Vagina (tissue), 2 donors: ENCODE measurements at regions not wholly inside any gene's neighbourhood (a gene's known extent, or its start where the extent isn't known, plus 50 kb on each side); places are given as distances from the start of the nearest gene placed in this dataset.

Source experiments
- DNase-seq, 2 donors: peaks; one replicate each; pipeline ENCODE4 v3.0.0-alpha.2; 2017; ENCODE audit errors: extremely low spot score in 2 of 2
- H3K27ac ChIP-seq: fragments of 200-600 bp; sonication (generic); one replicate; pipeline ENCODE4 v1.5.1; 2019
- H3K27me3 ChIP-seq: fragments of 200-600 bp; sonication (generic); one replicate; pipeline ENCODE4 v1.5.1; 2019
- H3K36me3 ChIP-seq, 2 donors: fragments of 200-600 bp; sonication (generic); one replicate each; pipeline ENCODE4 v1.5.1; 2017 to 2019
- H3K4me1 ChIP-seq: fragments of 200-600 bp; sonication (generic); one replicate; pipeline ENCODE4 v1.5.1; 2019
- H3K4me3 ChIP-seq, 2 donors: fragments of 200-600 bp; sonication (generic); 1 replicate in 1 of 2; 2 replicates in 1 of 2; pipeline ENCODE4 v1.5.1; 2016 to 2019
- H3K9me3 ChIP-seq: fragments of 200-600 bp; sonication (generic); one replicate; pipeline ENCODE4 v1.5.1; 2019
- POLR2A ChIP-seq, 2 donors: fragments of 450-650 bp; IDR thresholded peaks; one replicate each; pipeline ENCODE4 v1.6.1; 2017; ENCODE audit warnings: antibody characterized with exemption in 2 of 2, mild to moderate bottlenecking in 2 of 2, moderate library complexity in 2 of 2
- POLR2AphosphoS5 ChIP-seq, 2 donors: sonication (generic); formaldehyde crosslinking; IDR thresholded peaks; one replicate each; pipeline ENCODE4 v1.9.0; 2017; ENCODE audit warnings: antibody characterized with exemption in 2 of 2, mild to moderate bottlenecking in 2 of 2, low read depth in 1 of 2; ENCODE audit not compliant: insufficient read depth in 1 of 2
- intact Hi-C: fragments of 100-400 bp; cut with DNase I; formaldehyde crosslinking; loops from one replicate; pipeline ENCODE4 v1.15.1; 2023
- TF ChIP-seq, protein P1 (sequence below), 3 experiments: fragments of 450-650 bp in 2 of 3; fragments of 200-600 bp in 1 of 3; sonication (generic) in 1 of 3; IDR thresholded peaks; one replicate each; pipeline ENCODE4 v1.5.1; 2017 to 2019; ENCODE audit warnings: antibody characterized with exemption in 3 of 3, mild to moderate bottlenecking in 2 of 3, moderate library complexity in 2 of 3

DNA sequence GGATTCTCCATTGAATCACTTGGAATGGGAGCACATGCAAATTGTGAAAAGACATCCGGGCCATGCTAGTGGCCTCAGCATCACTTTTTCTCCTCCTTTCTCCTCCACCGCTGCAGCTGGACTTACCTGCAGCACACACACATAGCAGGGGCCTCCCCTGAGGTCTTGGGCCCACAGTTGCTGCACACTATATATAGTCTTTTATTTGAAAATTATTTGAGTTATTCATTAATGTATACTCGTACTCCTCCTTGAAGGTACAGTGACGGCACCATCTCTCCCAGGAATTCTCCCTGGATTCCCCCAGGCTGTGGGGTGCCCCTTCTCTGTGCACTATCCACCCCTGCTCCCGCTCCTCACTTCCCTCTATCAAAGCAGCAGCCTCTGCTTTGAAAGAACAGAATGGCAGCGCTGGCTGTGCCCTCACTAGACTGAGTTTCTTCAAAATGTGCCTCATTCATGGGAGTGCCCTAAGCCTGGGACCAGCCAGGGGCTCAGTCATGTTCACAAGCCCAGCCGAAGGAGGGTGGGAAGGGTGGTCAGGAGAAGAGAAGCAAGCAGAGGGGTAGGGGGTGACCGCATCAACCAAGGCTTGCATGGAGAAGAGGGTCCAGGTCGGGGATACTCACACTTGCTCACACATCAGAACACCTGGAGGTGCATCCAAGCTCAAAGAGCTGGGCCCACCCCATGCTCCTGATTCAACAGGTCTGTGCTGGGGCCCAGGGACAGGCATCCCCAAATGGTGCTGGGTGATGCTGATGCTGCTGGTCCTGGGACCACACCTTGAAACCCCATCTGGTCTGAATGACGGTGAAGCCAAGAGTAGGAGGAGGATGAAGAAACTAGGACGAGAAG is 156.2 kb upstream of the ZMIZ1 start:
- no peaks in the 10 kb centered on the region for H3K9me3 ChIP-seq
- no peak overlapping the region for H3K27ac ChIP-seq
- intact Hi-C loops = no loop called here
- H3K4me3 ChIP-seq = no peak overlapping the region
- no peak for DNase-seq
- TF ChIP-seq, protein P1, sequence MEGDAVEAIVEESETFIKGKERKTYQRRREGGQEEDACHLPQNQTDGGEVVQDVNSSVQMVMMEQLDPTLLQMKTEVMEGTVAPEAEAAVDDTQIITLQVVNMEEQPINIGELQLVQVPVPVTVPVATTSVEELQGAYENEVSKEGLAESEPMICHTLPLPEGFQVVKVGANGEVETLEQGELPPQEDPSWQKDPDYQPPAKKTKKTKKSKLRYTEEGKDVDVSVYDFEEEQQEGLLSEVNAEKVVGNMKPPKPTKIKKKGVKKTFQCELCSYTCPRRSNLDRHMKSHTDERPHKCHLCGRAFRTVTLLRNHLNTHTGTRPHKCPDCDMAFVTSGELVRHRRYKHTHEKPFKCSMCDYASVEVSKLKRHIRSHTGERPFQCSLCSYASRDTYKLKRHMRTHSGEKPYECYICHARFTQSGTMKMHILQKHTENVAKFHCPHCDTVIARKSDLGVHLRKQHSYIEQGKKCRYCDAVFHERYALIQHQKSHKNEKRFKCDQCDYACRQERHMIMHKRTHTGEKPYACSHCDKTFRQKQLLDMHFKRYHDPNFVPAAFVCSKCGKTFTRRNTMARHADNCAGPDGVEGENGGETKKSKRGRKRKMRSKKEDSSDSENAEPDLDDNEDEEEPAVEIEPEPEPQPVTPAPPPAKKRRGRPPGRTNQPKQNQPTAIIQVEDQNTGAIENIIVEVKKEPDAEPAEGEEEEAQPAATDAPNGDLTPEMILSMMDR (IDR thresholded peaks at IDR 0.05) = no peak
- no peak for TF ChIP-seq POLR2A (IDR thresholded peaks at IDR 0.05)
- no peak for TF ChIP-seq POLR2AphosphoS5 (IDR thresholded peaks at IDR 0.05; ENCODE audit: insufficient read depth in 1 of 2, low read depth in 1 of 2)
- H3K27me3 ChIP-seq = no peaks in the 10 kb centered on the region
- H3K36me3 ChIP-seq = no peaks in the 10 kb centered on the region
- H3K4me1 ChIP-seq = no peaks in the 10 kb centered on the region

DNA sequence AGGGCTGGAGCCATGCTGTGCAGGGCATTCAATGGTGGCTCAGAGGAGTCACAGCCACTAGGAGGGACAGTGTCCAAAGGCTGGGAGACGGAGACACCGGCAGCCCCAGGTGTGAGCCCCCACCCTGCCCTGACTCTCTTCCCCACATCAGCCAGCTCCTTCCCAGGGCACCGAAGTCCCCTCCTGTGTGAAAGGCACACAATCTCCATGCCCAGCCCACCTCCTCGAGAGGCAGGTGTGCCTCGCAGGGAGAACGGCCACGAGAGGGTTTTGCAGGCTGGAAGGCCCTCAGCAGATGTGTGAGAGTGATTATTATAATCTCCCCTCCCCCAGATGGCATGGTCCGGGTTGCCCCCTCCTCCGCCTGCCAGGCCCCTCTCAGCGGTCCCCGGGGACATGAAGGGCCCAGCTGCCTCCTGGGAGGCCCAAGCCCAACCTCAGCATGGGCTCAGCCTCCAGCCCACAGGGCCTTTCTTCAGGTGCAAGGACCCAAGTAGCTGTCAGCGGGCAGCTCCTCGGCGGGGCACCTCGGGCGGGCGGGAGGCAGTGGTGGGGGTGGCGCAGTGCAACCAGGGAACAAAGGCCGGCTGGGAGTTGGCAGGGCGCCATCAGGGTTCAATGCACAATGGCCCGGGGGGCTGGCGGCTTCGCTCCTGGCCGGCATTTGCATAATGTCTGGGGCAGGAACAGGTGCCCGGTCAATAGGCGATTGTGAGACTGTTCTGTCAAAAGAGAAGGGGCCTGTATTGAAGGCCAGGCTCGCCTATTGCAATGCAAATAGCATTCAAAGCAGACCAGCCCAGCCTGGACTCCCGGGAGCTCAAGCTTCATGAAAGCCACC is 155.3 kb upstream of the ZMIZ1 start:
- H3K4me1 ChIP-seq = no peaks in the 10 kb centered on the region
- DNase-seq = no peak
- intact Hi-C loops = no loop called here
- H3K4me3 ChIP-seq = no peak overlapping the region
- H3K27ac ChIP-seq = no peak overlapping the region
- no peaks in the 10 kb centered on the region for H3K36me3 ChIP-seq
- no peaks in the 10 kb centered on the region for H3K9me3 ChIP-seq
- no peaks in the 10 kb centered on the region for H3K27me3 ChIP-seq
- TF ChIP-seq POLR2A (IDR thresholded peaks at IDR 0.05) (no peak), POLR2AphosphoS5 (IDR thresholded peaks at IDR 0.05; ENCODE audit: insufficient read depth in 1 of 2, low read depth in 1 of 2) (no peak)
- TF ChIP-seq, protein P1 (IDR thresholded peaks at IDR 0.05) = no peak

DNA sequence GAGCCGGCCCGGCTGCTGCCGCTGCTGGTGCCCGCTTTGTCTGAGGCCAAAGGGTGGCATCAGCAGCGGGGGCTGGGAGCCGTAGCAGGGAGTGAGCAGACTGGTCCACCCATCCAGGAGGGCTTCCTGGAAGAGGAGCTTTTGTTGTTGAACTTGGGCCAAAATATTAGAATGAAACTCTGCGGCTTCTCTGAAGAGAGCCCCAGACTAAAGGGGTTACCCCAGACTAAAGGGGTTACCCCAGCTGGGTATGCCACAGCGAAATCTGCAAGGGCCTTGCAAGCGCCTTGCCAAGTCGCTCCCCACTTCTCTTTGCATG is 154.7 kb upstream of the ZMIZ1 start:
- Histone ChIP-seq H3K4me1 (no peaks in the 10 kb centered on the region), H3K4me3 (no peak overlapping the region), H3K27ac (no peak overlapping the region), H3K36me3 (no peaks in the 10 kb centered on the region), H3K9me3 (no peaks in the 10 kb centered on the region), H3K27me3 (no peaks in the 10 kb centered on the region)
- intact Hi-C loops = no loop called here
- no peak for DNase-seq
- TF ChIP-seq, protein P1 (IDR thresholded peaks at IDR 0.05) = no peak
- TF ChIP-seq POLR2A (IDR thresholded peaks at IDR 0.05) (no peak), POLR2AphosphoS5 (IDR thresholded peaks at IDR 0.05; ENCODE audit: insufficient read depth in 1 of 2, low read depth in 1 of 2) (no peak)

DNA sequence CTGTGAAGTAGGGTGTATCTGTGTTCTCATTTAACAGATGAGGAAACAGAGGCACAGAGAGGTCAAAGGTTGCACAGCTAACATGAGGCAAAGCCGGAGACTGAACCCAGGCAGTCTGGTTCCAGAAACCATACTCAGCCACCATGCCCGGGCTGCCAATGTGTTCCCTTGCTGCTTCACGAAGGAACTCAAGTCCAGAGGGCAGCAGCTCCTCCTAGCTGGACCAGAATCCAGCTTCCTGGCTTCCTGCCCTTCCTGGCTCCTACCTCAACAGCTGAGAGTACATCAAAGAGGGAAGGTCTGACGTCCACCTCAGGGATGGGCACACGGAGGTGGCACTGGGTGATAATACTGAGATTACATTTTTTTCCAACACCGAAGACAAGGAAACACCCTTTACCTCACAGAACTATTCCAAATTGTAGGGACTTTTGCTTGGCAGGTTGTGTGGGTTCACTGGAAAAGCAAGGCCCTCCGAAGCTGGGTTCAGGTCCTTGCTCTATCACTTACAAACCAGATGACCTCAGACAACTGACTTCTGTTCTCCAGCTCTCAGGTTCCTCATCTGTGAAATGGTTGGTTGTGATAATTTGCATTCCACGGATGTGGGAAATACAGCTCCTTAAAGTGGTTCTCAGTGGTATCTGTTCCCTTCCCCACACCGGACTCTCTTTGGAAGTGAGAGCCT is 154.1 kb upstream of the ZMIZ1 start:
- no peak for TF ChIP-seq POLR2A (IDR thresholded peaks at IDR 0.05)
- no peak for TF ChIP-seq POLR2AphosphoS5 (IDR thresholded peaks at IDR 0.05; ENCODE audit: insufficient read depth in 1 of 2, low read depth in 1 of 2)
- TF ChIP-seq, protein P1 (IDR thresholded peaks at IDR 0.05) = no peak
- DNase-seq = no peak
- H3K27ac ChIP-seq = no peak overlapping the region
- no peak overlapping the region for H3K4me3 ChIP-seq
- no peaks in the 10 kb centered on the region for H3K4me1 ChIP-seq
- H3K27me3 ChIP-seq = no peaks in the 10 kb centered on the region
- intact Hi-C loops = no loop called here
- no peaks in the 10 kb centered on the region for H3K9me3 ChIP-seq
- no peaks in the 10 kb centered on the region for H3K36me3 ChIP-seq
